KG1 (cell line): ENCODE measurements at regions not wholly inside any gene's neighbourhood (a gene's known extent, or its start where the extent isn't known, plus 50 kb on each side); places are given as distances from the start of the nearest gene placed in this dataset.

Source experiments
- DNase-seq: peaks from one replicate; lab custom pipeline; 2025; lab: John Stamatoyannopoulos, UW

DNA sequence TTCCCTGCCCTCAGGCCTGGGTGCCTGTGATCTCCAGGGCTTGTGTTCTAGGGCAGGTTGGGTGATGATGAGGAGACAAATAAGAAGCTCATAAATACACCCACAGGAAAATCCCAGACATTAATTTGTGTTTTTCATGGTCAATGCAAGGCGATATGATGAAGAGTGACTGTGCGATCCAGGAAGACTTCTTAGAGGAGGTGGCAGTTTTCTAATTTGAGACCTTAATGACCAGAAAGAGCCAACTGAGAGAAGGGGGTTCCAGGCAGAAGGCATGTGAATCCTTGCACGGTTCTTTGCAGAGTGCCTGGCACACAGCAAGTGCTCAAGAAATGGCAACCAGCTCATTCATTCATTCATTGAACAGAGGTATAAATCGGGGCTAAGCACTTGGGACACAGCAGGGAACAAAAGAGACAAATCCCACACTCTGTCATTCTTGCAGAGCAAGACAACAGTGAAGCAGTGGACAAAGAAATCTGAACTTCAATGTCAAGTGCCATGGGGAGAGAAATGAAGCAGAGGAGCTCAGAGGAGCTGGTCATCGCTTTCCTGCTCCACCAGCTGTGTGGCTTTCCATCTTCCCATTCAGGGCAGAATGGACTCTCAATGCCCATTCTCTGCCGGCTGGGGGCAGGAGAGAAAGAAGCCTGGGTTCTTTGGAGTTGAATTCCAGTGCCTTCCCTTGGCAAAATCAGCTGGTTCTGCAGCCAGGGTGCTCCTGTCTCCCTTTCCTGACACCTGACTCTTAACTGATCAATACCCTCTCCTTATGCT lies 128.3 kb downstream of the AACS start:
- no peak for DNase-seq

DNA sequence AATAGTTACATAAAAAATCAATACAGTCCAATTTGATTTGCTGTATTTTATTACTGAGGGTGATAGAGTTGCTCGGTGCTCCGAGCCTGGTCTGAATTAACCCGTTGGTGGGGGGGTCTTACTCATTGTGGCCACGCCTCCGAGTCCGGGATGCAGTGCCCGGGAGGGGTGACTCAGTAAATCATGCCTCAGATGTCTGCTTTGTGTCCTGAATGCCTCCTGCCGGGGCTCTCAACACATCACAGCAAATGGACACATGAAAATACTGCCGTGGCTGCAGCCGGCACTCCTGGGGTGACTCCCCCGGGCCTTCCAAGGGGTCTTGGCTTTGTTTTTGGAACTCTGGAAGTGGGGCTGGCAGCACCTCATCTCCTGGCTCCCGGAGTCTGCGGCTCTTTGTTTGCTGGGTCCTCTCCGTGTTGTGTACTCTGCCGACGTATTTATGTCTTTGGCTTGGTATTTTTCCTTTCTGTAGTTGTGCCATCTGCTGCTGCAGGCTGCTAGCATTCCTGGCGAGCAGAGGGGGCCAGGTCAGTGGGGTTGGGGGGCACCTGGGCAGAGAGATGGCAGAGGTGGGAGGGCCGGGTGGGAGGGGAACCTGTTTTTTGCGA lies 129.0 kb downstream of the AACS start:
- no peak for DNase-seq

GRCh38 chr12:125194987-125195386 lies 129.8 kb downstream of the AACS start:
- no peak for DNase-seq

DNA sequence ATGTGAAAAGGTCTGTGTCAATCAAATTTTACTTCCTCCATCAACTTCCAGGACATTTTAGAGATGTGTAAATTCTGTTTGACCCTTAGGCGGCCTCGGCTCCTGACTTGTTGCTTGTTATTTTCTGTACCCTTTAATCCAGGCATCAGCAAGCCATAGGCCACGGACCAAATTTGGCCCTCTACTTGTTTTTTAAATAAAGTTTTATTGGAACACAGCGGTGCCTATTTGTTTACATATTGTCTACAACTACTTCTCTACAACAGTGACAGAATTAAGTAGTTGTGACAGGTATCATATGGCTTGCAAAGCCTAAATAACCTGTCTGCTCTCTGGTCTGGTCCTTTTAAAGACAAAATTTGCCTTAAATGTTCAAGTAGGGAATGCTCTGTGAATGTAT lies 132.1 kb downstream of the AACS start:
- DNase-seq = no peak

DNA sequence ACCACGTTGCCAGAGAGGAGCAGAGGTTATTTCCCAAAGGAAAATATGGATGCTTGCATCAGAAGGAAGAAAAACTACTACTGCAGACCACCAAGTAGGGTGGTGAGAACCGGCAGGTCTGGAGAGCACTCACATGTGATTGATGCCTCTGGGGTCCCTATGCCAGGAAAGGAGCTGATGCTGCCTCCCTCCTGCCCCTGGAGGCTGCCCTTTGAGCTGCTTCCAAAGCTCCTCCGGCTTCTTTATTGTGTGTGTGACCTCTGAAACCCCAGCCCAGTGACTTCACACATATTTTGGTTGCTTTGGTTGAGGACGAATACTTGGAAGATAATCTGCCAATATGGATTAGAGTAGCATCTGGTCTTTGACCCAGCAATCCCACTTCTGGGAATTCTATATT lies 133.4 kb downstream of the AACS start:
- DNase-seq = no peak

DNA sequence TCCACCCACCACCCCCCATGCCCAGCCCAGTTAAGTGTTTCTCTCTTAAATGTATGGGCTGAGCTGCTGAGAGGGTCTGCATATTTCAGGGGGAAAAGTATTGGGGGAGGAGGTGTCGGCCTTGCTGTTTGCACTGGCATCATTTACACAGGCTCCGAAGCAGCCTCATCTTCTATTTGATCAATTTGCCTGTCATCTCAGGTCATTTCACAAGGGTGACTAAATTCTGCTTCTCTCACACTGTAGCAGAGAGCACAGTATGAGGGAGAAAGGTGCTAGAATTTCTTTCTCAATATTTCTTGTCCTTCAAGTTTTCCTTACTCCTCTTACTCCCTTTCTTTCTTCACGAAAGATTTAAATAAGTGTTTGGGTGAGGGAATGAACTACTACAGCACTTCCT lies 135.9 kb downstream of the AACS start:
- no peak for DNase-seq

DNA sequence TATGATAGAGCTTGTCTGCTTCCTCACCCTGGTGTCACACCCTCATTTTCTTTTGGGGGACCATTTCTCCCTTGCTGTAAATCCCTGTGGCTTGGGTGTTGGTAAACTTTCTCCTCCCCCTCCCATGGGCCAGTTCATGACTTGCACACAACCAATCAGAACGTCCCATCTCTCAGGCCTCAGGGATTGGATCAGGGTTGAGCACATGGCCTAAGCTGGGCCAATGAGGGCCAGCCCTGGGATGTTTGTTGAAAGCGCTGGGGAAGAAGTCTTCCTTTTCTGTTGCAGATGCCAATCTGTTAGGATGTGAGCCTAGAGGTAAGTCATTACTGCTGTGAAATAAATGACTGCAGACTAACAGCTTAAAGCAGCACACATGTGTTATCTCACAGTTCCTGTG lies 136.7 kb downstream of the AACS start:
- DNase-seq = no peak

DNA sequence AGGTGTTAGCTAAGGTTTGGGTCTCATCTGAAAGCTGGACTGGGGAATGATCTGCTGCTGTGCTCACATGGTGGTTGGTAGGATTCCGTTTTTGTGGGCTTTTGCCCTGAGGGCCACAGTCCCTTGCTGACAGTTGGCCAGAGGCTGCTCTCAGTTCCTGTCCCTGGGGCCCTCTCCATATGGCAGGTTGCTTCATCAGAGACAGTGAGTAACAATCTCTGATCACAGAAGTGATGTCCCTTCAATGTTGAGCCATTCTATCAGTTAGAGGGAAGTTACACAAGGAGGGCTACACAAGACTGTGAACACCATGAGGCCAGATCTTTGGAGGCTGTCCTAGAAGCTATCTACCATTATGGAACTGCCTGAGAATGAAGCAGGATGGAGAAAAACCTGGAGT lies 137.2 kb downstream of the AACS start:
- DNase-seq = no peak

GRCh38 chr12:125203145-125203765 lies 138.0 kb downstream of the AACS start:
- no peak for DNase-seq

DNA sequence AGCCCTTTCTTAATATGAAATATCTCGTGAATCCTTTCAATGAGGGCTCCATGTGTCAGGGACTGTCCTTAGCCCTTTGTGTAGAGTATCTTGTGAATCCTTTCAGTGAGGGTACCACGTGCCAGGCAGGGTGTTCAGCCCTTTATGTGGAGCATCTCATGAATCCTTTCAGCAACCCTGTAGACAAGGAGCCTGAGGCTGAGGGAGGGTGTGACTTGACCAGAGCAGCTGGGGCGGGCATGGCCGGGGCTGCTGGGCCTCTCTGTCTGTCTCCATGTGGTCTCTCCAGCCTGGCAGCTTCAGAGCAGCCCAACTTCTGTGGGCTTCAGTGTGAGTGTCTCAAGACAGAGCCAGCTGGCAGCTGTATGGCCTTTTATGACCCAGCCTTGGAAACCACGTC lies 140.2 kb downstream of the AACS start:
- no peak for DNase-seq

GRCh38 chr12:125206711-125207110 lies 141.5 kb downstream of the AACS start:
- no peak for DNase-seq

- DNase-seq = no peak
These were observed 143.1 kb downstream of the AACS start for GRCh38 chr12:125208334-125208733.

- no peak for DNase-seq
These were observed 143.7 kb downstream of the AACS start for GRCh38 chr12:125208942-125209341.

- DNase-seq = no peak
These were observed 145.0 kb downstream of the AACS start for GRCh38 chr12:125210104-125210755.

DNA sequence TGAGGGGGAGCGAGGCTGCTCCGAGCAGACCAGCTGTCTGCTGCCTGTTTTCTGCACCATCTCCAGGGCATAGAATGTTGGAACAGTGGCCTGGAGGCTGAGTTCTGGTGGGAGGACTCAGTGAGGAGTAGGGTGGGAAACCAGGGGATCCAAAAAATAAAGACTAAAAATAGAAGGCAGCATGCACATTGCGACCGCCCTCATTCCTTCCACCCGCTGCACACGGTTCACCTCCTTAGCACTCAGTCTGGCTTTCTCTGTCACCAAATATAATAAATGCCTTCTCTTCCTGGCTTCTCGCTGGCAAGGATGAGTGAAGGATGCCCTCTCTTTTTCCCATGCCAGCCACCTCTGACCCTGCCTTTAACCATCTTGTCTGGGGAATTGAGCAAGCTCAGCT lies 146.2 kb downstream of the AACS start:
- DNase-seq = no peak

DNA sequence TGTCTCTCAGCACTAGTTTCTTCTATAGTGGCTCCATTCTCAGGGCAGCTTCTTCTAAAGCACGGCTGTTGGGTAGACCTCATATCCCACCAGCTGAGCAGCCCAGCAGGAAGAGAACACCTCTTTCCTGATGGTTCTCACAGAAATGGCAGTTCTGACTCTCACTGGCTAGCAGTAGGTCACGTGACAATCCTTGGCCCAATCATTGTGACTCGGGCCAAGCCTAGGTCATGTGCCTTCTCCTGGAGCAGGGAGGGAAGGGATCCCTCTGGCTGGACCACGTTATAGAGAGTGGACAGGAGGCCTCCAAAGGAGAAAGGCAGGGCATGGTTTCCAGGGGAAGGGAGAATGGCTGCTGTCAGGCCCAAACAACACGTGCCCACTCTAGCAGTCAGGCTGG lies 149.1 kb downstream of the AACS start:
- DNase-seq = no peak

GRCh38 chr12:125216756-125217155 lies 151.5 kb downstream of the AACS start:
- DNase-seq = no peak

GRCh38 chr12:125217308-125217707 lies 152.1 kb downstream of the AACS start:
- no peak for DNase-seq

DNA sequence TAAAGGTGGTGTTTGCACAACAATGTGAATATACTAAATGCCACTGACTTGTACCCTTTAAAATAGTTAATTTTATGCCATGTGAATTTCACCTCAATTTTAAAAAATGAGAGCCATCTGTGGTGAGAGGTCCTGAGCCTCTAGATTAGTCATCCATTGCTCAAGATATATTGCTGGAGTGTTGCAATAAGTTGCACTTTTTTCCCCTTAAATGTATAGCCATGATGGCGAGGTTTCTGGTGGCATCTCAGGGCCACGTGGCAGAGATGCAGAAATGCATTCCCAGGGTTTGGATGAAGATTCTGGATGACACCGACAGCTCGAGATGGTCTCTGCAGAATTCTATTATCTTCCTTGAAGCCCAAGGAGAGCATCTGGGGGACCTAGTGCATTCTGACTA lies 153.7 kb downstream of the AACS start:
- no peak for DNase-seq

DNA sequence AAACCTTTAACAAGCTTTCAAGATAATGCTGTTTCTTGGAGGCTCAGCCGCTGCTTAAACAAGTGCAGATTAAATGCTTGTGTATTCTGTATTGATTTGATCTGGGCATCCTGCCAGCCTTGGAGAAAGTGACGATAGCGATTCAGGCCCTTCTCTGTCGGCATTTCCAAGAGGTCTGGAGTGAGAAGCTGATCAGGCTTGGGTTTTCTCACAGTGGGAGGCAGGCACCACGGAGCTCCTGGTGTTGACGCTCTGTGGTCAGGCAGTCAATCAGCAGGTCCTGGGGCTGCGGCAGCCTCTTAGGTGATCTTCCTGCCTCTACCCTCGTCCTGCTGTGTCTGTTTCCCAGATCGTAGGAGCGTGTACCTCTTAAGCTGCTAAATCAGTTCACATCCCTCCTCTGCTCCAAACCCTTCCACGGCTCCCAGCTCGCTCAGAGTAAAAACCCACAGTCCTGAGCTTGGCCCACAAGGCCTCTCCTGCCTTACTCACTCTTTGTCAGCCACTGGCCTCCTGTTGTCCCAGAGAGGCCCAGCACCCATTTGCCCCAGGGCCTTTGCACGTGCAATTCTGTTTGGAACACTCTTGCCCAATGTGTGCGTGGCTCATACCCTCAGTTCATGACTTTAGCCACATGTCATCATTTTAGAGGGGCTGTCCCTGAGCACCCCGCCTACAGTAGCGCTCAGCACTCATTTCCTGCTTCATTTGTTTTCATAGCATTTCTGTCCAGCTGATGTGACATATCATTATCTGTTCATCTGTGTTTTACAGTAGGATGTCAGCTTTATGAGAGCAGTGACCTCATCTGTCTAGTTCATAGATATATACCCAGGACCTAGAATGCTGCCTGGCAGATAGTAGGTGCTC lies 155.4 kb downstream of the AACS start:
- no peak for DNase-seq

DNA sequence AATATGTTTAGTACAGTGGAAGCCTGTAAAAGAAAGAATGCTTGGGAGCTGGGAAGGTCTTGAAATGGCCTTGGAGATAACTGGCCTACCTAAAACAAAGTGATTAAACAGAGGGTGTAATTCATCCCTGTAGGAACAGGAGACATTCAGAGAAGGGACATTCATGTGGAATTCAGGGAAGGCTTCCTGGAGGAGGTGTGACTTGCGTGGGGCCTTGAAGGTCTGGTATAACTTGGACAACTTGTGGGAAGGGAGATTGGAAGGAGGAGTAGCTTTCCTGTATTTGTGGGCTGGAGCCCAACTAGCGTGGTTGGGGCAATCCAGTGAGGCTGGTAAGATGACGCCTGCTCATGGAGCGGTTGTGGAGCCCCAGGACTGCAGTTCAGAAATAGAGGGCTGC lies 156.4 kb downstream of the AACS start:
- no peak for DNase-seq

GRCh38 chr12:125222876-125223275 lies 157.6 kb downstream of the AACS start:
- no peak for DNase-seq
